ENCODE measurements at regions not wholly inside any gene's neighbourhood (a gene's known extent, or its start where the extent isn't known, plus 50 kb on each side); places are given as distances from the start of the nearest gene placed in this dataset.
"Not testable (repeated sequence)": the region's sequence is repeated elsewhere in the genome, so short reads cannot be mapped to it uniquely, and the experiment has no call there.

DNA sequence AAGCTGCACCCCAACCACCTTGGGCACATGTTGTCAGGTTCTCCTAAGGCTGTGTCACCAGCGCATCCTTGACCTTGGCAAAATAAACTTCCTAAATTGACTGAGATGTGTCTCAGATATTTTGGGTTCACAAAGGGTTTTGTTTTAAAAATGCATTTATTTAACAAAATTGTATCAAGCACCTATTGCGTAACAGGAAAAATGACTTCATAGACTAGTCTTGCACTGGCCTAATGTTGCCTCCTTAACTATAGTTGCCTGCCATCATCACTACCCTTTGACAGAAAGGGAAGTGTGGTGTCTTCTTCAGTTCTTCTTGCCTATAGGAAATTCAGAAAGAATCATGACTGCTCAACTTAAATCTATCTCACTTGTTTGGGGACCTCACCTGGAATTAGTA, 374.2 kb downstream of the SH2D1A start:
- no peak for DNase-seq

DNA sequence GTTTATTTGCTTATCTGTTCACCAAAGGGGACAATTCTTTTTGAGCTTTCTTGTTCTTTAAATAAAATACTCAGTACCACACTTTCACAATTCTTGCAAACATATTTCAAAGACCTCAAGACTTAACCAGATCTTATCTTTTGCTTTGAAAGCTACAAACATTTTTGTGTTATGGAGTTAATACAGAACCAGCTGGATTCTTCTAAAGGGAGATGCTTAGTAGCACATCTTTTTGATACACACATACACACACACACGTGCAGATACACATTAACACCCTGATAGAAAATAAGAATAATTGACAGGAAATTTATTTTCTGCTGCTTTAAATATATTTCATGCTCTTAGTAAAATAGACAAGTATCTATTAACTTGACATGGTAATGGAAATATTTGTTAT, 379.1 kb downstream of the SH2D1A start:
- no peak for DNase-seq

DNA sequence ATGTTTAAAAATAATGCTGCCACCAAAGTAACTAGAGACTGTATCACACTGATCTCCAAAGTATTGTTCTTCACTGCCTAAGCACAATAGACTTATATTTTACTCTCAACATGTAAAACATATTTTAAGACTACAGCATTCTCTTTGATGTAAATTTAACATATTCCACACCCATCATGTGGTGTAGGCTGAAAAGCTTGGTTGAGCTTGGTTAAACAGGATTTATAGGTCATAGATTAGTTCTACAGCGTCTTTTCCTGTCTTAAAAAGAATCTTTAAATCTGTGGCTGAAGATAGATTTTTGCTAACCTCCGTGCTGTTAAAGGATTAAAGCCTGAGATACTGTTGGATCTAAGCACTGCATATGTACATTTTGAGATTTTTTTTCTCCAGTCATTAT, 379.9 kb downstream of the SH2D1A start:
- no peak for DNase-seq

DNA sequence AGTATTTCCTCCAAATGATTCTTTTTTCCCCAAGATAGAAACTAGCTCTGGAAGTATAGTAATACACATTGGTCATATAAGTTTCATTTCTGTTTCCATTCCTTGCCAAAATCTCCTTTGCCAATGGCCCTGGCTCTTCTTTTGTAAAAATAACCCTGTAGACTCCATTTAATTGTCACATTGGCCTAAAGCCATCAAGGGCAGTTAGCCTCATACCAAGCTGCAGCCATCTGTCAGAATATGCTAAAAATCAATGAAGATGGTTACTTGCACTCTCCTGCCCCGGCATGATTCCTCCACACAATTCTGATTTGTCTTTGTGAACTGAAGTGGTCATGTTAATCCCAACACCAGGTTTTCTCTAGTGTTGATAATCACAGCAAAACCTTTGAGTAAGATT, 380.5 kb downstream of the SH2D1A start:
- DNase-seq = peak; percentile 25

DNA sequence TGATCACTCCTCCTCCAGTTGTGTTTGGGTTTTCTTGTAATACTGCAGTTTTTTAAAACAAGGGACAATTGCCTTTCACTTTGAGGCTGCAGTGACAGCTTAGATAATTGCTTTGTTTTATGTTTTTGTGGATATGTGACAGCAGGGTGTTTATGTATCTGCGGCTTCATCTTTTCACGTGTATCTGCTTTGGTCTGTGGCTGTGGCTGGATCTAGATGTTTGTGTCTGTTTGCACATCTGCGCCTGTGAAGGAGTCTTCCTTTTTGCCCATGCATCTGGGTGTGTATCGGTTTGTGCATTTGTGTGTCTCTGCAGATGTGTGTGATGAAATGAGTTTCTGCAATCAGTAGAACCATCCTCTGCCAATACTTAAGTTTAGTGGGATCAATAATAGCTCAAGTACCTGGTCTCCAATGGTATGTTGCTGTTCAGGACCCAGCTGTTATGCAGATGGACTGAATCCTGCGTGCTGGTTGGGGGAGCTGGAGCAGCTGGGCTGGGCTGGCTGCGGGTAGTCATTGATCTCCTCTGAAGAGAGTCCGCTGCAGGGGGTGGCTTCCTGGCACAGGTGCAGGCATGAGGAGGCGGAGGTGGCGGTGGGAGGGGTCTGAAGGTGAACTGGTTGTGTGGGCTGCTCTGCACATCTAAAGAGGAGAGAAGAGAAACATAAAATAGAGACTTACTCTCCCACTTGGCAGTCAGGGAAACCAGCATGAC, 390.3 kb downstream of the SH2D1A start:
- DNase-seq = peak; percentile 5

DNA sequence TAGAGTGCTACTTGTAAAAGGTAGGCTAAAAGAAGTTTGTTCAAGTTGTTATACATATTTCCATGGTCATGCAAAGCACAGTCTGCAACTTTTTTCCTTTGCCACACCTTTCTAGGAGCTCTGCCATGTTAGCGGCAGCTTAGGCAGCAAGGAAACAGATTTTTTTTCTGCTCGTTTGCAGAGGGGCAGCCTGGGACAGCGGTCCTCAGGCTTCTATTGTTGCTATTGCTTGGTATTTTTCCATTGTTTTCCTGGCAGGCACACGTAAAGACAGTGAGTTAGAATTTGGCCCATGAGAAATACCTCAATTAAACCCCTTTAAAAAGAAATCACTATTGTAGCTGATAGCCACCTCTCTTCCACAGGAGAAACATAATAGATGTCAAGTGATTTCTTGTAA, 391.4 kb downstream of the SH2D1A start:
- DNase-seq = peak; percentile 14

DNA sequence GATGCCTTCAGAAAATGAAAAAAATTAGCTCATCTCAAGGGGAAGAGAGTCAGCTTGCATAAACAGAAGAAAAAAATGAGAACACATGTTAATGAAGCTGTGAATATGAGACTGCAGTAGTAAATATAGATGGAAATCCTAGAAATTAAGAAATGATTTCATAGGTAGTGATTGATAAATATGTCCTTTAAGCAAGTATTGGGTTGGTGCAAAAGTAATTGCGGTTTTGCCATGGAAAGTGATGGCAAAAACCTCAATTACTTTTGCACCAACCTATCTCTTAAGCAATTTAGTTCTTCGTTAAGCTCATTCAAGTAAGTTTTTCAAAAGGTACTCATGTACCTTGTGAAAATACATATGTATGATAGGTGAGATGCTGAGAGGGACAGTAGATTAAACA, 400.9 kb downstream of the SH2D1A start:
- no peak for DNase-seq

DNA sequence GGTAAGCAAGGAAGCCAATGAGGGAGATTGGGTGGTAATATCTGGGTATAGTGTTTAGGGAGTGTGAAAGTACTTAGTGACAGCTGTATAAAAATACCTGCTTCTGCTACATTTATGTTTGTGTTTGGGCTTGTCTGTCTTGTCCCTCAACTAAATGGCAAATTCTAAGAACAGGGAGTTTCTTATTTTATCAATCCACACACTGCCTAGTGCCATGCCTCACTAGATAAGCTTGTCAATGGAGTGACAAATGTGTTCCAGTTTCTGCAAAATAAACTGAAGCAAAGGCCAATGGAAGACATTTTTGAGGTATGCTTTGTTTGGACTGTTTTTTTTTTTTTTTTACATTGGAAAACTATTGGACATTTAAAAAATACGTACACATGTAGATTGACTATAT, 418.0 kb downstream of the SH2D1A start:
- DNase-seq = no peak

DNA sequence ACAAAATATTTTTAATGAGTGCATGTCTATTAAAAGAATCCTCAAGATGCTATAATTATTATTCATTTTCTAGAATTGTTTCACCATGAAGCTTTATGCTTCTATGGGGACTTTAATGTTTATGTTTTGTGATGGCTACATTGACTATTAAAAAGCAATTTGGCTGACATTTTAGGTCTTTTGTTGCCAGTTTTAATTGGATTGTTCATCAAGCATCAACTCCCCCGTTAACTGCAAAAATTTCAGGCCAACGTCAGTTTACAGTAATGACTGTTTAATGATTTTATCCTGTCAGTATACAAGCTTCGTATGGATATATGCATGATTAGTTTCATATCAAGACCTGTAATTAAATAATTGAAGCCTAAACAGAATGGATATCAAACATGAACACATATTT, 422.8 kb downstream of the SH2D1A start:
- DNase-seq = peak; percentile 13

DNA sequence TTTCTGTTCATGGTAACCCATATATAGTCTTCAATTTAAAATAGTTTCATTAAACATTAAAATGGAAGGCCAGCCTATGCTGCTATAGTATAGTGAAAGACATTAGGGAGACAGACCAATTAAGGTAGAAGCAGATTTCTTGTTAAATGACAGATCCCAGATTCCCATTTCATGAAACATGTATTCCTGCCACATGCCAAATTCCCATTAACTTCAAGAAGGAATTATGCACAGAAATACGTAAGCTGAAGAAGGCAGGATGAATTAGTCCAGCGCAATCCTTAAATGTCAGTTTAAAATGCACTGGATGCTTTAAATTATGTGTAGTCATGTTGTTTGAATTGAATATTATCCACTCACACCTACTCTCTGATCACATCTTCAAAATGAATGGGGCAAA, 424.9 kb downstream of the SH2D1A start:
- DNase-seq = no peak

DNA sequence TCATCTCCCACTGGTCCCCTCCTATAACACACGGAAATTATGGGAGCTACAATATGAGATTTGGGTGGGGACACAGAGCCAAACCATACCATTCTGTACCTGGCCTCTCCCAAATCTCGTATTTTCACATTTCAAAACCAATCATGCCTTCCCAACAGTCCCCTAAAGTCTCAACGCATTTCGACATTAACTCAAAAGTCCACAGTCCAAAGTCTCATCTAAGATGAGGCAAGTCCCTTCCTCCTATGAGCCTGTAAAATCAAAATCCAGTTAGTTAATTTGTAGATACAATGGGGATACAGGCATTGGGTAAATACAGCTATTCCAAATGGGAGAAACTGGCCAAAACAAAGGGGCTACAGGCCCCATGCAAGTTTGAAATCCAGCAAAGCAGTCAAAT, 441.9 kb downstream of the SH2D1A start:
- not testable (repeated sequence) for DNase-seq

DNA sequence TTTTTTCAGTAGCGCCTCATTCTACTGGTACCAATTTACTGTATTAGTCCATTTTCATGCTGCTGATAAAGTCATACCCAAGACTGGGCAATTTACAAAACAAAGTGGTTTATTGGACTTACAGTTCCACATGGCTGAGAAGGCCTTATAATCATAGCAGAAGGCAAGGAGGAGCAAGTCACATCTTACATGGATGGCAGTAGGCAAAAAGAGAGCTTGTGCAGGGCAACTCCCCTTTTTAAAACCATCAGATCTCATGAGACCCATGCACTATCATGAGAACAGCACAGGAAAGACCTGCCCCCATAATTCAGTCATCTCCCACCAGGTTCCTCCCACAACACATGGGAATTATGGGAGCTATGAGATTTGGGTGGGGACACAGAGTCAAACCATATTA, 443.5 kb downstream of the SH2D1A start:
- DNase-seq = not testable (repeated sequence)

DNA sequence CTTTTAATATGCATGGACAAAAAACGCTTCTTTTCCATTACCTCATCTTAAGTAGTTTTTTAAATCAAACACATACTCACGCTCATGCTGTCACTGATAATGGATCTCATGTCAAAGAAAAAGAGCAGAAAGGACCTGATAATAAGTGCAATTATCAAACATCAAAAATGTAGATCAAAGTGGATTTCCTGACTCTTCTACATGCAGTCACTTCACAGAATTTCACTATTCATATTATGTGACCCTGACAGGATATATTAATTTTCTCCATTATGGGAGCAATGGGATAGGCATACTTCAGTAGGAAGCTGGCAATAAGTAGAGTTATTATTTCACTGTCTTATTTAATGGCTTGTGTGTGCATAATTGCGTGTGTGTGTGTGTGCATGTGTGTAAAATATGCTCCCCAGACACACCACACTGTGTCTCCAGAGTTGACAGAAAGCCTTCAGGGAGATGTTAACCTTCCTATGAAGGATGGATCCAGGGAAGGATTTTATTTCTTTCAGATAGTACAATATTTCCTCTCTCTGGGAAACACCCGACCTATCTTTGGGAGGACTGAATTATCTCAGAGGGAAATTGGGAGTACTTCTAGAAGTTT, 445.2 kb downstream of the SH2D1A start:
- no peak for DNase-seq

DNA sequence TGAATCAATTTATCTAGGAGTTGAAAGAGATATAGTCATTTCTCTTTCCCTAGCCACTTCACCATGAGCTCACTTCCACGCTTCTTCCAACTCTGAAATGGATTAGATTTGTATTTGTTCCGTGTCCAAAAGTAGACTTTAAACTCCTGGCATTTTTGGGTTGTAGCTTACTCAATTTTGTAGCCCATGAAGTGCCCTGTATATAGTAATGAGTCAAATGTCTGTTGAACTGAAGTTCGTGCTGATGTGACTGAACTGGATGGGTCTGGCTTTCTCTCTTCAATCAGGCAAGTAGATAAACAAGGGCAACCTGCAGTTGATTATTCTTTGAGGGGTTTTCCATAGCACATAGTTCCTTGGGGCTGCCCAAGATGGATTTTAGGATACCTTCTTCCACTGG, 450.6 kb downstream of the SH2D1A start:
- no peak for DNase-seq

DNA sequence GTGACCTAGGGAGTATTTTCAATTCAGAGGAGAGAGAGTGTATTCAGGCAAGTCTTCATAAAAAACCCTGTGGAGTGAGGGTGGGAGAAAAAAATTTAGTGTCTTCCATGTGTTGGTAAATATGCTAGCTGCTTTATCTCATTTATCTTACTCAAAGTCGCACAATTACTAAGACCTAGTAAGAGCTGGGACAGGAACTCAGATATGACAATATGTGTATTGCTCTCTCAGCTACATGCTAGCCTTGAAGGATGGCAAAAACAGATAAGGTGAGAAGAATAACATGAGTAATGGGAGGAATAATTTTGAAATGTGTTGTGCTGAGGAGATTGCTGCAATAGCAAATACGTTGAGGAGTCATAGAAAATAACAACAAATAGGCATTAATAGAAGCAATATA, 458.6 kb downstream of the SH2D1A start:
- no peak for DNase-seq

DNA sequence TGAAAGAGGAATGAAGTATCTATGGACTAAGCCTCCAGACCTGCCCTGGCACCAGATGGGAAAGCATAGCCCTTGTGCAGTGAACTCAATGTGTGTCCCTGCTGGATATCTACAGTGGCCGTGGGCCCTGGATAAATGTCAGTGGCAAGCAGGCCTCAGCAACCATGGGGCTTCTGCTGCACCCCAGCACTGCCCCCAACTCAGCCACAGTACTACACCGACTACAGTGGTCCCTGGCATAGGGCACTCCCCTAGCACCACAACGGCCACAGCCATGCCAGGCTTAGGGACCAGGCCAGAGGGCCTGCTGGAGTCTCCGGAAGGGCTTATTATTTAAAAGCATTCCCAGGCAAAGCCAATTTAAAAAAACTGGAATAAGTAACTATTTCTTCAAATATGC, 459.1 kb downstream of the SH2D1A start:
- no peak for DNase-seq

DNA sequence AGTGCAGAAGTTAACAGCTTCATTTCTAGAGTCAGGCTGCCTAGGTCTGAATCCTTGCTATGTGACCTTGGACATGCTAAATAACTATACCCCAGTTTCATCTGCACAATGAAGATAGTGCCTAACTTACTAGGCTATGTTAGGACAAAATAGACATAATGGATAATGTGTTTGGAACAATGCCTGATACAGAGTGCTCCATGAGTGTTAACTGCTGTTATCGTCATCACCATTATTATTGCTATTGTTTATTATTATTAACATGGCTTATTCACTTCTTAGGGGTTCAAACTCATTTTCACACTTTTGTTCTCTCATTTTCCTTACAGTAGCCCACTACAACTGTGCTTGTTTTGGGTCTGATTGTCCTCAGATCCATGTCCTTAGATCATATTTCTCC, 467.7 kb downstream of the SH2D1A start:
- DNase-seq = no peak

DNA sequence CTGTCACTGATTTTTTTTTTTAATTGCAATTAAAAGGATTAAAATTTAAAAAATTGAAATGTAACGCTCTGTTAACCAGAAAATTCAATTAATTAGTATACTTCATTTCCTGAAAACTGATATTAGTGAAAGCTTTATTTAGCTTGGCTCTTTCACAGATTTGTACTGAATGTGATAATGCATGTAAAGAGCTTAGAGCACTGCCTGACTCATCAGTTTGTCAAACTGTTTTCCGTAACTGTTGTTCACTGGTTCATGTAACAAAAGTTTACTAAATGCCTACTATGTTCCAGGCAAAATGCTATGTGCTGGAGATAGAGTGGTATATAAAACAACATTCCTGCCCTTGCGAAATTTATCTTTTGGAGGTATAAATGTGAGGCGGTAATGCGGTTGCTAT, 471.7 kb downstream of the SH2D1A start:
- no peak for DNase-seq

DNA sequence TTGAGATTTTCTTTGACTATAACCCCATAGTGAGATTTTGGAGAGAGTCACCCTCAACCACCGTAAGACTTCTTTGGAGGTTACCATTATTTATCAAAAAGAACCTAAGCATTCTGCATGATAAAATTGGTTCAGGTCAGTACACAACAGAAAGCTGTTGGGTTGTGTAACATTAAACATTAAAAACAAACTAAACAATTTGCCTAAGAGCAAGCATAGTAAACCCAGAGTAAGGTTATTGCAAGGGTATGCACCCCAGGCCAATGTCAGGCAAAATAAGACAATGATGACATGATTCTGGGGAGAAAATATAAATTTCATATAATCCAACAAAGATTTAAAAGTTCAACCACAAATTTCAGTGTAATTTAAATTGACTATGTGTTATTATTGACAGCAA, 472.4 kb downstream of the SH2D1A start:
- DNase-seq = no peak

DNA sequence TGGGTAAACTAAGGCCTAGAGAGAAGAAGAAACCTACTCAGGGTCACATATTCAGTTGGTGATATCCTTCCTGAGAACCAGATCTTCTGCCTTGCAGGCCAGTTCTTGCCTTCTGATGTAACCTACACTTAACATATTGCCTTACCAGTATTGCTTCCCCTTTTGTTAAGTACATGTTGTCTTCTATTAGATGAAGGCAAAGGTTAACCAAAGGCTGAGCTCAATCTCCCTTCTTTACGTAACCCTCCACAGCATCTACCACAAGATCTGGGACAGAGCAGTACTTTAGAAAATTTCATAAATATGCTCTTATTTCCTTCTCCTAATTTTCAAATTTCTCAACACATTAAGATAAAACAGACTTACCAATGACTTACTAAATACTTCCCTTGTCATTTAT, 474.4 kb downstream of the SH2D1A start:
- no peak for DNase-seq

DNA sequence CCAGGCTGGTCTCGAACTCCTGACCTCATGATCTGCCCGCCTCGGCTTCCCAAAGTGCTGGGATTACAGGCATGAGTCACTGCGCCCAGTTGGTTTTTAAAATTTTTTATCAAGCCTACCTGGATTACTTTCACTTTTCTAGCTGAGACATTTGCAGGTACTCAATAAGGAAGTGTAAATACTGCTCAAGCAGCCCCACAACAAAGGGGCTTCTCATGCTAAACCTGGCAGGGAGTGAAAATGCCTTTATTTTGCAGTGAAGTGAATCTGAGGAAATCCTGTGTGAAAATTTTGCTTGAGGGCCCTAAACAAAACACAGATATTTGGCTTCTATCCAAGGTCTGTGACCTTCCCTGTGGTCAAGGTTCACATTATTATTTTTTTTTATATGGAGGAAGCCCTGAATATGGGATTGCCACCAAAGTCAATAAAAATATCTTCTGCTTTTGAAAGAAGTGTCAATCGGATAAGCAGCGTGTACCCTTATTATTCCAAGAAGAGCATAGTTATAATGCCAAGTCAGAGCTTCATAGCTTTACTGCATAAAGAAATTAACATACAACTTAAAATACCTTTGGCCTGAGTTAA, 481.0 kb downstream of the SH2D1A start:
- DNase-seq = no peak

DNA sequence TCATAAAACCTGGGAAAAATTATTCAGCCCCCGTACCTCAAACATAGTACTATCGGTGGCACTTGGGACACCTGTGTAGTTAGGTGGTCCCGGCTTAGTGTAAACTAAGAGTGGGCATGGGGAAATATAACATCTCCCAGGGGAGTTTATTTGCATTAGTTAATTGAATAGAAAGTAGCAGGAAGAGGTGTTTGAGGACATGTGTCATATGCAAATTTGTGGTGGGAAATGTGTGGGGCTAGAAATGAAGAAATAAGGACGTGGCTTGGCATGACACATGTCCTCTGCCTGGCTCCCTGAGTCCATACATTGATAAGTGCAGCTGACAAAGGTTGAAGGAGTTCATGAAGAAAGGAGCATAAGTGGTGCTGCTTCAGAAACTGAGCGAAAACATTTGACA, 483.6 kb downstream of the SH2D1A start:
- DNase-seq = no peak

DNA sequence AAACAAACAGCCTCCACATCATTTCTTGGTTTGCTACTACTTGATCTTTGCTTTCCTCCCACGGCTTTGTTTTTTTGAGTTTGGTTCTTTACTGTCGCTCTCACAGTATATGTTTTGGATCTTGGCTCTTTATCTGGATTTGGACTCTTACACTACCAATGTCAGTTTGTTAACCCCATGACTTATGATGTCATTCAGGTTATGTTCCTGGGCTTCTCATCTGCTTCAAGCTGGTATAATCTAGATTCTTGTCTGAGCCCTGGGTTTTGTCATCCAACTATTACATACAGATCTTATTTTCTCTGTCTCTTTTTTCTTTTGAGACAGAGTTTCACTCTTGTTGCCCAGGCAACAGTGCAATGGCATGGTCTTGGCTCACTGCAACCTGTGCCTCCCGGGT, 482.9 kb upstream of the TEX13C start:
- no peak for DNase-seq

DNA sequence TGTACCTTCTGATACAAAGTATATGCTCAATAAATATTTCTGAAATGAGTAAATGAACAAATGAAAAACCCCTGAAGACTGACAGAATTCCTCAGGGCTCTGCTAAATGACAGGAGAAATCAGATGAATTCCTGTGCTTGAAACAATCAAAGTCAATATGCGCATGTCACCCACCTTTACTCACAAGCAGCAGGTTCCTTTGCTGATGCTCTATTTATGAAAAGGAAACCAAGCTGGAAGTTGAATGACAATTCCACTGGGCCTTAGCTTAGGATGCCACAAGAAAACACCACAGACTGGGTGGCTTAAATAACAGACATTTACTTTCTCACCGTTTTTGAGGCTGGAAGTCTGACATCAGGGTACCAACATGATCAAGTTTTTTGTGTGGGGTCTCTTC, 477.5 kb upstream of the TEX13C start:
- DNase-seq = no peak

DNA sequence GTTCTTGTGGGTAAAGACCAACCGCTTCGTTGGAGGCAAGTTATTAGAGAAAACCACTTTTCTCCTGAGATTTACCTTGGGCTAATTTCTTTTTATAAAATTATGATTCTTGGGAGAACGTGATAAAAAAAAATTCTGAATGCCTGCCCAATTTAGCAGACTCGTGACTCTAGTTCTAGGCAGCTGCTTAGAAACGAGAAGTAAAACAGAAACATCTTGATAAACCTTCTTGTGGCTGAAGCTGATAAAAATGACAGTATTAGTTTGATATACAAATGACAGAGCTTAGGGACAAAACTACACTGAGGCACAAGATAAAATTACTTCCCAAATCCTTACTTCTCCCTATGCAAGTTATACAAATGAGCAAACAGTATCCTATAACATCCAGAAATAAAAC, 458.9 kb upstream of the TEX13C start:
- DNase-seq = no peak
